ENCODE measurements at regions not wholly inside any gene's neighbourhood (a gene's known extent, or its start where the extent isn't known, plus 50 kb on each side); places are given as distances from the start of the nearest gene placed in this dataset.

GRCh38 chr4:100816436-100817045 lies 298.7 kb upstream of the EMCN start:
- Histone ChIP-seq H3K4me3 (ENCODE audit: low read depth in 2 of 2, low read length in 1 of 2) (no peak overlapping the region), H3K36me3 (replicated peaks in 1 of 2; ENCODE audit: control insufficient read depth in 1 of 2, insufficient read depth in 2 of 2, low read length in 1 of 2) (no peaks in the 10 kb centered on the region), H3K27me3 (ENCODE audit: insufficient read depth) (no peaks in the 10 kb centered on the region), H3K4me1 (ENCODE audit: control insufficient read depth in 1 of 2, insufficient read depth in 2 of 2, low read depth in 1 of 2, low read length in 1 of 2) (no peaks in the 10 kb centered on the region), H4K20me1 (ENCODE audit: insufficient read depth) (no peaks in the 10 kb centered on the region), H3K27ac (ENCODE audit: low read depth in 2 of 2, low read length in 1 of 2) (peak overlapping the region; percentile 17 to 28; a peak in 3 of 4 replicates), H2AFZ (ENCODE audit: low read depth) (peak overlapping the region; percentile 49), H3K9ac (no peak overlapping the region), H3K4me2 (no peak overlapping the region), H3F3A (replicated peaks; ENCODE audit: insufficient read depth) (no peaks in the 10 kb centered on the region), H3K9me2 (no peaks in the 10 kb centered on the region), H3K79me2 (ENCODE audit: insufficient read depth) (no peaks in the 10 kb centered on the region), H3K9me3 (no peaks in the 10 kb centered on the region)
- 48% methylated on average over 2 of the region's 2 CpGs for WGBS (ENCODE audit: low lambda C conversion rate)
- POLR2A ChIA-PET, result no interaction called here
- DNase-seq, result no peak
- TF ChIP-seq RCOR1 (IDR thresholded peaks at IDR 0.05; ENCODE audit: low read length) (no peak), JUND (IDR thresholded peaks at IDR 0.05) (0 out of 2 replicates have a peak, but pooled peaks have one; percentile 24)
- CTCF ChIA-PET, result interaction anchor here (1.3 kb wide), 1 partner anchor 11 kb away, joined by 4 read pairs; no protein-coding TSS in a partner anchor

DNA sequence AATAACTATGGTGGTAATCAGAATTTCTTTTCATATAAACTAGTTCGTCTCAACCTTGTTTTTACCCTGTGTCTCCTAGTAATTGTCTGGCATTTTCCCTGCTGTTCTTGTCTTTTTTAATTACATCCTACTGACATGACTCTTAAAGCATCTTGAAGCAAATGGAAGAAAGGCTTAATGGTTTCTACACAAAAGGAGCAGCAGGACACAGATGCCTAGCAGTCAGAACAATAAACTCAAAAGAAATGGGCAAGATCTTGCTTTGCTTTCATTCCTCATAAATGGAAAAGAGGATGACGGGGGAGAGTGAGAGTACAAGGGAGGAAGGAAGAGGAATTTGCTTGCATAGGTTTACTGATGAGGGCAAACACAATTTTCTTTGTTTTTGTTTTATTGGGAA lies 293.2 kb upstream of the EMCN start:
- no peak for TF ChIP-seq GATA2 (CRISPR knock-in tag; IDR thresholded peaks at IDR 0.05)
- no peak for TF ChIP-seq ZBTB33 (IDR thresholded peaks at IDR 0.05; ENCODE audit: borderline replicate concordance, low read depth)
- TF ChIP-seq, protein P1, sequence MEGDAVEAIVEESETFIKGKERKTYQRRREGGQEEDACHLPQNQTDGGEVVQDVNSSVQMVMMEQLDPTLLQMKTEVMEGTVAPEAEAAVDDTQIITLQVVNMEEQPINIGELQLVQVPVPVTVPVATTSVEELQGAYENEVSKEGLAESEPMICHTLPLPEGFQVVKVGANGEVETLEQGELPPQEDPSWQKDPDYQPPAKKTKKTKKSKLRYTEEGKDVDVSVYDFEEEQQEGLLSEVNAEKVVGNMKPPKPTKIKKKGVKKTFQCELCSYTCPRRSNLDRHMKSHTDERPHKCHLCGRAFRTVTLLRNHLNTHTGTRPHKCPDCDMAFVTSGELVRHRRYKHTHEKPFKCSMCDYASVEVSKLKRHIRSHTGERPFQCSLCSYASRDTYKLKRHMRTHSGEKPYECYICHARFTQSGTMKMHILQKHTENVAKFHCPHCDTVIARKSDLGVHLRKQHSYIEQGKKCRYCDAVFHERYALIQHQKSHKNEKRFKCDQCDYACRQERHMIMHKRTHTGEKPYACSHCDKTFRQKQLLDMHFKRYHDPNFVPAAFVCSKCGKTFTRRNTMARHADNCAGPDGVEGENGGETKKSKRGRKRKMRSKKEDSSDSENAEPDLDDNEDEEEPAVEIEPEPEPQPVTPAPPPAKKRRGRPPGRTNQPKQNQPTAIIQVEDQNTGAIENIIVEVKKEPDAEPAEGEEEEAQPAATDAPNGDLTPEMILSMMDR (IDR thresholded peaks at IDR 0.05), result no peak
- TF ChIP-seq, protein P2, sequence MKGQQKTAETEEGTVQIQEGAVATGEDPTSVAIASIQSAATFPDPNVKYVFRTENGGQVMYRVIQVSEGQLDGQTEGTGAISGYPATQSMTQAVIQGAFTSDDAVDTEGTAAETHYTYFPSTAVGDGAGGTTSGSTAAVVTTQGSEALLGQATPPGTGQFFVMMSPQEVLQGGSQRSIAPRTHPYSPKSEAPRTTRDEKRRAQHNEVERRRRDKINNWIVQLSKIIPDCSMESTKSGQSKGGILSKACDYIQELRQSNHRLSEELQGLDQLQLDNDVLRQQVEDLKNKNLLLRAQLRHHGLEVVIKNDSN (IDR thresholded peaks at IDR 0.05; ENCODE audit: borderline replicate concordance, low read depth), result no peak
- TF ChIP-seq, protein P3, sequence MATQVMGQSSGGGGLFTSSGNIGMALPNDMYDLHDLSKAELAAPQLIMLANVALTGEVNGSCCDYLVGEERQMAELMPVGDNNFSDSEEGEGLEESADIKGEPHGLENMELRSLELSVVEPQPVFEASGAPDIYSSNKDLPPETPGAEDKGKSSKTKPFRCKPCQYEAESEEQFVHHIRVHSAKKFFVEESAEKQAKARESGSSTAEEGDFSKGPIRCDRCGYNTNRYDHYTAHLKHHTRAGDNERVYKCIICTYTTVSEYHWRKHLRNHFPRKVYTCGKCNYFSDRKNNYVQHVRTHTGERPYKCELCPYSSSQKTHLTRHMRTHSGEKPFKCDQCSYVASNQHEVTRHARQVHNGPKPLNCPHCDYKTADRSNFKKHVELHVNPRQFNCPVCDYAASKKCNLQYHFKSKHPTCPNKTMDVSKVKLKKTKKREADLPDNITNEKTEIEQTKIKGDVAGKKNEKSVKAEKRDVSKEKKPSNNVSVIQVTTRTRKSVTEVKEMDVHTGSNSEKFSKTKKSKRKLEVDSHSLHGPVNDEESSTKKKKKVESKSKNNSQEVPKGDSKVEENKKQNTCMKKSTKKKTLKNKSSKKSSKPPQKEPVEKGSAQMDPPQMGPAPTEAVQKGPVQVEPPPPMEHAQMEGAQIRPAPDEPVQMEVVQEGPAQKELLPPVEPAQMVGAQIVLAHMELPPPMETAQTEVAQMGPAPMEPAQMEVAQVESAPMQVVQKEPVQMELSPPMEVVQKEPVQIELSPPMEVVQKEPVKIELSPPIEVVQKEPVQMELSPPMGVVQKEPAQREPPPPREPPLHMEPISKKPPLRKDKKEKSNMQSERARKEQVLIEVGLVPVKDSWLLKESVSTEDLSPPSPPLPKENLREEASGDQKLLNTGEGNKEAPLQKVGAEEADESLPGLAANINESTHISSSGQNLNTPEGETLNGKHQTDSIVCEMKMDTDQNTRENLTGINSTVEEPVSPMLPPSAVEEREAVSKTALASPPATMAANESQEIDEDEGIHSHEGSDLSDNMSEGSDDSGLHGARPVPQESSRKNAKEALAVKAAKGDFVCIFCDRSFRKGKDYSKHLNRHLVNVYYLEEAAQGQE (IDR thresholded peaks at IDR 0.05; ENCODE audit: low read depth, low read length), result no peak
- TF ChIP-seq NRF1 (IDR thresholded peaks at IDR 0.05; ENCODE audit: low read depth, low read length), result no peak
- Histone ChIP-seq H2AFZ (ENCODE audit: low read depth) (no peak overlapping the region), H3K9me3 (no peaks in the 10 kb centered on the region), H3K27ac (ENCODE audit: low read depth in 2 of 2, low read length in 1 of 2) (no peak overlapping the region), H3K27me3 (ENCODE audit: insufficient read depth) (no peaks in the 10 kb centered on the region), H4K20me1 (ENCODE audit: insufficient read depth) (no peaks in the 10 kb centered on the region), H3K79me2 (ENCODE audit: insufficient read depth) (no peaks in the 10 kb centered on the region), H3K4me3 (ENCODE audit: low read depth in 2 of 2, low read length in 1 of 2) (no peak overlapping the region), H3K4me2 (no peak overlapping the region), H3K4me1 (ENCODE audit: control insufficient read depth in 1 of 2, insufficient read depth in 2 of 2, low read depth in 1 of 2, low read length in 1 of 2) (no peaks in the 10 kb centered on the region; a peak in 2 of 4 replicates), H3K9me2 (no peaks in the 10 kb centered on the region), H3F3A (replicated peaks; ENCODE audit: insufficient read depth) (no peaks in the 10 kb centered on the region), H3K9ac (no peak overlapping the region), H3K36me3 (replicated peaks in 1 of 2; ENCODE audit: control insufficient read depth in 1 of 2, insufficient read depth in 2 of 2, low read length in 1 of 2) (no peaks in the 10 kb centered on the region)
- 73% methylated on average over 2 of the region's 2 CpGs for WGBS (ENCODE audit: low lambda C conversion rate)
- CTCF ChIA-PET, result interaction anchor here (1.2 kb wide), 1 partner anchor 8 kb away, joined by 3 read pairs; no protein-coding TSS in a partner anchor
- POLR2A ChIA-PET, result no interaction called here
- no peak for DNase-seq

All from SK-N-SH (cell line).